ENCODE measurements at regions not wholly inside any gene's neighbourhood (a gene's known extent, or its start where the extent isn't known, plus 50 kb on each side); places are given as distances from the start of the nearest gene placed in this dataset.
A peak's percentile ranks its signal among the peaks of the same experiment; 100 is the strongest.

DNA sequence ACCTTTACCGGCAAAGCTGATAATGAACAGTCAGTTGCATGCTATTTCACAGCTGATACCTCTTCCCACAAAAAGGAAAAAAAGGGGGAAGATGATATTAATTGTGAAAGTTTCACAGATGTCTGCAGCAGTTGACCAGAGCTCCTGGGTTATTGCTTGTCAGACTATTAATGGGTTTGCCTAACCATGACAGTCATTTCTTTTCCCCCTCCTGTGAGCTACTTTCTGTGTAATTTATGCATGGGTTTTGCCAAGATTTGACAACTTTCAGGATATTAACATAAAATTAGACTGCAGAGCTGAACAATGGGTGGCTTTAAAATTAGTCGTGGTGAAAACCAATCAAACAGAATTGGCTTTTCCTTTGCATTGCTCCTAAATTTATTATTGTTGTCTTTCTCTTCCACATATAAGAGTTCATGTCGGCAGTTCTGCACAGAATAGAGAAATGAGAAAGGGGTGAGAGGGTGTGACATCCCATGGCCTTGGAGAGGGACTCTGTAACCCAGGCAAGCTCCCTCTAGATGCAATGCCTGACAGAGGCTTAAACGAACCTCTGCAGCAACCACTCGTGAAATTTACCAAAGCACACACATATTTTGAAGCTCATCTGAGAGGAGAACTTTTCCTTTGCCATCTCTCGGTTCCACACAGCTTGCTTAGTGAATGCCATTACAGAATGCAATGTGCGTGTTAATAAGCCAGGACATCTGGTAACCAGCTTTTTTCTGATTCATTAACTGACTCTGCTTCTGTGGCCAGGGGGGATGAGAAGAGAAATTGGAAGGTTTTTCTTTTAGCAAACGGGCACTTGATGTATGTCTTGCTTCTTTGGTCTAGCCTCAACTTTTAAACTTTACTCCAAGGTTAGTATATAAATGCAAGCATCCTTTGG, 82.2 kb upstream of the ITGA4 start:
- H3K9ac ChIP-seq (ENCODE audit: low read length) = no peak overlapping the region
- H3K27me3 Mint-ChIP-seq (ENCODE audit: low read depth, unreplicated experiment) = no peaks in the 10 kb centered on the region
- no peaks in the 10 kb centered on the region for H3K79me2 ChIP-seq (ENCODE audit: insufficient read depth, low read length)
- H3K4me3 Mint-ChIP-seq (ENCODE audit: unreplicated experiment) = no peak overlapping the region
- H3K4me1 Mint-ChIP-seq (ENCODE audit: low read depth, unreplicated experiment) = peaks cover 29% of the 10 kb centered on the region
- peaks cover 13% of the 10 kb centered on the region for H3K4me1 ChIP-seq (ENCODE audit: insufficient read depth, low read length)
- no peaks in the 10 kb centered on the region for H4K20me1 ChIP-seq (ENCODE audit: insufficient read depth, low read length)
- no peak overlapping the region for H3K27ac ChIP-seq (ENCODE audit: low read depth, low read length)
- no peak overlapping the region for H3K4me2 ChIP-seq (ENCODE audit: low read length)
- H3K27me3 ChIP-seq (ENCODE audit: insufficient read depth, low read length) = no peaks in the 10 kb centered on the region
- H3K36me3 ChIP-seq (ENCODE audit: insufficient read depth, low read length) = no peaks in the 10 kb centered on the region
- no peaks in the 10 kb centered on the region for H3K36me3 Mint-ChIP-seq (ENCODE audit: low read depth, unreplicated experiment)
- H3K9me3 ChIP-seq (ENCODE audit: insufficient read depth, low read depth, low read length) = no peaks in the 10 kb centered on the region
- H3K4me3 ChIP-seq (ENCODE audit: insufficient read depth, low read depth, low read length) = no peak overlapping the region
- H3K9me3 Mint-ChIP-seq (ENCODE audit: unreplicated experiment) = no peaks in the 10 kb centered on the region
- no peak for FAIRE-seq
- H2AFZ ChIP-seq (ENCODE audit: low read depth, low read length) = no peak overlapping the region
- H3K27ac Mint-ChIP-seq (ENCODE audit: unreplicated experiment) = no peak overlapping the region
- TF ChIP-seq, protein P1, sequence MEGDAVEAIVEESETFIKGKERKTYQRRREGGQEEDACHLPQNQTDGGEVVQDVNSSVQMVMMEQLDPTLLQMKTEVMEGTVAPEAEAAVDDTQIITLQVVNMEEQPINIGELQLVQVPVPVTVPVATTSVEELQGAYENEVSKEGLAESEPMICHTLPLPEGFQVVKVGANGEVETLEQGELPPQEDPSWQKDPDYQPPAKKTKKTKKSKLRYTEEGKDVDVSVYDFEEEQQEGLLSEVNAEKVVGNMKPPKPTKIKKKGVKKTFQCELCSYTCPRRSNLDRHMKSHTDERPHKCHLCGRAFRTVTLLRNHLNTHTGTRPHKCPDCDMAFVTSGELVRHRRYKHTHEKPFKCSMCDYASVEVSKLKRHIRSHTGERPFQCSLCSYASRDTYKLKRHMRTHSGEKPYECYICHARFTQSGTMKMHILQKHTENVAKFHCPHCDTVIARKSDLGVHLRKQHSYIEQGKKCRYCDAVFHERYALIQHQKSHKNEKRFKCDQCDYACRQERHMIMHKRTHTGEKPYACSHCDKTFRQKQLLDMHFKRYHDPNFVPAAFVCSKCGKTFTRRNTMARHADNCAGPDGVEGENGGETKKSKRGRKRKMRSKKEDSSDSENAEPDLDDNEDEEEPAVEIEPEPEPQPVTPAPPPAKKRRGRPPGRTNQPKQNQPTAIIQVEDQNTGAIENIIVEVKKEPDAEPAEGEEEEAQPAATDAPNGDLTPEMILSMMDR (IDR thresholded peaks at IDR 0.05; ENCODE audit: insufficient read depth, low read depth, low read length) = no peak
- TF ChIP-seq EZH2 (IDR thresholded peaks at IDR 0.05; ENCODE audit: insufficient read depth, low read length) = no peak
- peak; percentile 64 for DNase-seq (ENCODE audit: low read depth)

- Histone ChIP-seq H3K4me2 (ENCODE audit: low read length) (no peak overlapping the region), H3K27me3 (ENCODE audit: insufficient read depth, low read length) (no peaks in the 10 kb centered on the region), H3K9ac (ENCODE audit: low read length) (no peak overlapping the region), H4K20me1 (ENCODE audit: insufficient read depth, low read length) (no peaks in the 10 kb centered on the region), H3K27ac (ENCODE audit: low read depth, low read length) (no peak overlapping the region), H2AFZ (ENCODE audit: low read depth, low read length) (no peak overlapping the region), H3K36me3 (ENCODE audit: insufficient read depth, low read length) (no peaks in the 10 kb centered on the region), H3K4me3 (ENCODE audit: insufficient read depth, low read depth, low read length) (no peak overlapping the region), H3K79me2 (ENCODE audit: insufficient read depth, low read length) (no peaks in the 10 kb centered on the region), H3K9me3 (ENCODE audit: insufficient read depth, low read depth, low read length) (no peaks in the 10 kb centered on the region), H3K4me1 (ENCODE audit: insufficient read depth, low read length) (peaks cover 13% of the 10 kb centered on the region)
- Mint-ChIP-seq H3K4me3 (ENCODE audit: unreplicated experiment) (no peak overlapping the region), H3K27me3 (ENCODE audit: low read depth, unreplicated experiment) (no peaks in the 10 kb centered on the region), H3K9me3 (ENCODE audit: unreplicated experiment) (no peaks in the 10 kb centered on the region), H3K36me3 (ENCODE audit: low read depth, unreplicated experiment) (no peaks in the 10 kb centered on the region), H3K4me1 (ENCODE audit: low read depth, unreplicated experiment) (peaks cover 23% of the 10 kb centered on the region), H3K27ac (ENCODE audit: unreplicated experiment) (no peak overlapping the region)
- DNase-seq (ENCODE audit: low read depth) = no peak
- no peak for FAIRE-seq
- no peak for TF ChIP-seq EZH2 (IDR thresholded peaks at IDR 0.05; ENCODE audit: insufficient read depth, low read length)
- TF ChIP-seq, protein P1 (IDR thresholded peaks at IDR 0.05; ENCODE audit: insufficient read depth, low read depth, low read length) = no peak
These were observed 80.7 kb upstream of the ITGA4 start for GRCh38 chr2:181376442-181376841.

DNA sequence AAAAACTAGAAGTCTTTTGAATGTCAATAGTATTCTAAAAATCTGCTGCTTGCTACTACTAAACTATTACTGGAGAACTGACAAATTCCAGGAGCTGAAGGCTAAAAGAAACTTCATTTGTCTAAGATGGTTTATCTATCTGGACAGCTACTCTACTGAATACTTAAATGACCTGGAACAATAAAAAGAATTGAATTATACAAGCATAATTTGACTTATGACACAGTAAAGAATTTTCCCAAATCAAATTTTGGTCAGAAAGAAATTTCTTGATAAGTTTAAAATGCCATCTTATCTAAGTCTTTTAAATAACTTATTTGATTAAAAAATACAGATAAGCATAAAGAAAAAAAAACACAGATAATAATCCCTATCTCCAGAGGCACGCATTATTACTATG, 80.2 kb upstream of the ITGA4 start:
- DNase-seq (ENCODE audit: low read depth) (no peak), FAIRE-seq (no peak)
- TF ChIP-seq, protein P1 (IDR thresholded peaks at IDR 0.05; ENCODE audit: insufficient read depth, low read depth, low read length) = no peak
- no peak for TF ChIP-seq EZH2 (IDR thresholded peaks at IDR 0.05; ENCODE audit: insufficient read depth, low read length)
- Histone ChIP-seq H4K20me1 (ENCODE audit: insufficient read depth, low read length) (no peaks in the 10 kb centered on the region), H3K4me3 (ENCODE audit: insufficient read depth, low read depth, low read length) (no peak overlapping the region), H3K4me1 (ENCODE audit: insufficient read depth, low read length) (peaks cover 8% of the 10 kb centered on the region), H3K79me2 (ENCODE audit: insufficient read depth, low read length) (no peaks in the 10 kb centered on the region), H3K9ac (ENCODE audit: low read length) (no peak overlapping the region), H3K4me2 (ENCODE audit: low read length) (no peak overlapping the region), H3K27me3 (ENCODE audit: insufficient read depth, low read length) (no peaks in the 10 kb centered on the region), H3K27ac (ENCODE audit: low read depth, low read length) (no peak overlapping the region), H3K9me3 (ENCODE audit: insufficient read depth, low read depth, low read length) (no peaks in the 10 kb centered on the region), H2AFZ (ENCODE audit: low read depth, low read length) (no peak overlapping the region), H3K36me3 (ENCODE audit: insufficient read depth, low read length) (no peaks in the 10 kb centered on the region)
- Mint-ChIP-seq H3K9me3 (ENCODE audit: unreplicated experiment) (no peaks in the 10 kb centered on the region), H3K27ac (ENCODE audit: unreplicated experiment) (no peak overlapping the region), H3K36me3 (ENCODE audit: low read depth, unreplicated experiment) (no peaks in the 10 kb centered on the region), H3K27me3 (ENCODE audit: low read depth, unreplicated experiment) (no peaks in the 10 kb centered on the region), H3K4me1 (ENCODE audit: low read depth, unreplicated experiment) (peaks cover 17% of the 10 kb centered on the region), H3K4me3 (ENCODE audit: unreplicated experiment) (no peak overlapping the region)

Measured in astrocyte (in vitro differentiated cells and primary cell).